DND-41 (cell line): ENCODE measurements at regions not wholly inside any gene's neighbourhood (a gene's known extent, or its start where the extent isn't known, plus 50 kb on each side); places are given as distances from the start of the nearest gene placed in this dataset.

ENCODE experiments used
- ATAC-seq: fragments of 200-7000 bp; cut with Tn5 transposase; 3 replicates; pipeline ENCODE4 v1.9.1; 2021; ENCODE audit warnings: low read depth; ENCODE audit not compliant: insufficient read depth
- DNase-seq: peaks from one replicate; pipeline ENCODE4 v3.0.0-alpha.2; 2020
- H2AFZ ChIP-seq: 2 replicates; pipeline ENCODE4 v1.6.0; 2012; ENCODE audit warnings: low read depth, low read length
- H3K27ac ChIP-seq: 2 replicates; pipeline ENCODE4 v1.5.1; 2012; ENCODE audit warnings: low read length, inconsistent platforms
- H3K27me3 ChIP-seq: fragments of 200-600 bp; sonication (generic); 2 replicates; pipeline ENCODE4 v1.6.0; 2012; ENCODE audit warnings: low read length, mild to moderate bottlenecking, inconsistent platforms; ENCODE audit not compliant: insufficient read depth, poor library complexity
- H3K36me3 ChIP-seq: 2 replicates; pipeline ENCODE4 v1.5.1; 2012; ENCODE audit warnings: low read length, inconsistent platforms; ENCODE audit not compliant: insufficient read depth
- H3K4me1 ChIP-seq: 2 replicates; pipeline ENCODE4 v1.5.1; 2012; ENCODE audit warnings: mild to moderate bottlenecking, low read length; ENCODE audit not compliant: insufficient read depth
- H3K4me2 ChIP-seq: 2 replicates; pipeline ENCODE4 v1.6.0; 2012; ENCODE audit warnings: mild to moderate bottlenecking, moderate library complexity, low read length, inconsistent platforms; ENCODE audit not compliant: insufficient read depth
- H3K4me3 ChIP-seq, 2 experiments: fragments of 200-600 bp in 1 of 2; shearing (Covaris generic) in 1 of 2; 2 replicates each; pipeline ENCODE4 v1.5.1; 2012 to 2016; ENCODE audit warnings: inconsistent platforms in 2 of 2, low read length in 2 of 2, mild to moderate bottlenecking in 2 of 2, low read depth in 1 of 2, moderate library complexity in 1 of 2
- H3K79me2 ChIP-seq: 2 replicates; pipeline ENCODE4 v1.6.0; 2012; ENCODE audit warnings: low read length, inconsistent platforms; ENCODE audit not compliant: insufficient read depth
- H3K9ac ChIP-seq: 2 replicates; pipeline ENCODE4 v1.6.0; 2012; ENCODE audit warnings: low read depth, mild to moderate bottlenecking, inconsistent platforms, low read length, moderate library complexity
- H3K9me3 ChIP-seq: 2 replicates; pipeline ENCODE4 v1.5.1; 2012; ENCODE audit warnings: low read length, moderate library complexity, mild to moderate bottlenecking, inconsistent platforms; ENCODE audit not compliant: insufficient read depth, severe bottlenecking
- H4K20me1 ChIP-seq: 2 replicates; pipeline ENCODE4 v1.6.0; 2012; ENCODE audit warnings: low read length; ENCODE audit not compliant: insufficient read depth
- EZH2 ChIP-seq: IDR thresholded peaks from 3 replicates; pipeline ENCODE4 v1.6.1; 2012; ENCODE audit warnings: borderline replicate concordance, low read depth, mild to moderate bottlenecking, moderate library complexity, low read length, inconsistent platforms; ENCODE audit not compliant: severe bottlenecking
- TF ChIP-seq, protein P1 (sequence below): IDR thresholded peaks from 2 replicates; pipeline ENCODE4 v1.5.1; 2012; ENCODE audit warnings: borderline replicate concordance, low read length, moderate library complexity, mild to moderate bottlenecking; ENCODE audit not compliant: poor library complexity, severe bottlenecking; ENCODE audit errors: extremely low read depth

- H3K4me3 ChIP-seq, result no peak overlapping the region
- no peak for DNase-seq
- no peaks in the 10 kb centered on the region for H4K20me1 ChIP-seq
- TF ChIP-seq, protein P1, sequence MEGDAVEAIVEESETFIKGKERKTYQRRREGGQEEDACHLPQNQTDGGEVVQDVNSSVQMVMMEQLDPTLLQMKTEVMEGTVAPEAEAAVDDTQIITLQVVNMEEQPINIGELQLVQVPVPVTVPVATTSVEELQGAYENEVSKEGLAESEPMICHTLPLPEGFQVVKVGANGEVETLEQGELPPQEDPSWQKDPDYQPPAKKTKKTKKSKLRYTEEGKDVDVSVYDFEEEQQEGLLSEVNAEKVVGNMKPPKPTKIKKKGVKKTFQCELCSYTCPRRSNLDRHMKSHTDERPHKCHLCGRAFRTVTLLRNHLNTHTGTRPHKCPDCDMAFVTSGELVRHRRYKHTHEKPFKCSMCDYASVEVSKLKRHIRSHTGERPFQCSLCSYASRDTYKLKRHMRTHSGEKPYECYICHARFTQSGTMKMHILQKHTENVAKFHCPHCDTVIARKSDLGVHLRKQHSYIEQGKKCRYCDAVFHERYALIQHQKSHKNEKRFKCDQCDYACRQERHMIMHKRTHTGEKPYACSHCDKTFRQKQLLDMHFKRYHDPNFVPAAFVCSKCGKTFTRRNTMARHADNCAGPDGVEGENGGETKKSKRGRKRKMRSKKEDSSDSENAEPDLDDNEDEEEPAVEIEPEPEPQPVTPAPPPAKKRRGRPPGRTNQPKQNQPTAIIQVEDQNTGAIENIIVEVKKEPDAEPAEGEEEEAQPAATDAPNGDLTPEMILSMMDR, result no peak
- no peak for TF ChIP-seq EZH2
- H3K9me3 ChIP-seq, result no peaks in the 10 kb centered on the region
- H3K4me2 ChIP-seq, result no peak overlapping the region
- H3K79me2 ChIP-seq, result no peaks in the 10 kb centered on the region
- no peak overlapping the region for H2AFZ ChIP-seq
- H3K36me3 ChIP-seq, result no peaks in the 10 kb centered on the region
- no peak overlapping the region for H3K9ac ChIP-seq
- no peak overlapping the region for H3K27ac ChIP-seq
- no peak for ATAC-seq
- H3K27me3 ChIP-seq, result no peaks in the 10 kb centered on the region
- H3K4me1 ChIP-seq, result peaks cover 6% of the 10 kb centered on the region
Observed at GRCh38 chr2:189952536-189953109, 109.9 kb downstream of the MSTN start.

DNA sequence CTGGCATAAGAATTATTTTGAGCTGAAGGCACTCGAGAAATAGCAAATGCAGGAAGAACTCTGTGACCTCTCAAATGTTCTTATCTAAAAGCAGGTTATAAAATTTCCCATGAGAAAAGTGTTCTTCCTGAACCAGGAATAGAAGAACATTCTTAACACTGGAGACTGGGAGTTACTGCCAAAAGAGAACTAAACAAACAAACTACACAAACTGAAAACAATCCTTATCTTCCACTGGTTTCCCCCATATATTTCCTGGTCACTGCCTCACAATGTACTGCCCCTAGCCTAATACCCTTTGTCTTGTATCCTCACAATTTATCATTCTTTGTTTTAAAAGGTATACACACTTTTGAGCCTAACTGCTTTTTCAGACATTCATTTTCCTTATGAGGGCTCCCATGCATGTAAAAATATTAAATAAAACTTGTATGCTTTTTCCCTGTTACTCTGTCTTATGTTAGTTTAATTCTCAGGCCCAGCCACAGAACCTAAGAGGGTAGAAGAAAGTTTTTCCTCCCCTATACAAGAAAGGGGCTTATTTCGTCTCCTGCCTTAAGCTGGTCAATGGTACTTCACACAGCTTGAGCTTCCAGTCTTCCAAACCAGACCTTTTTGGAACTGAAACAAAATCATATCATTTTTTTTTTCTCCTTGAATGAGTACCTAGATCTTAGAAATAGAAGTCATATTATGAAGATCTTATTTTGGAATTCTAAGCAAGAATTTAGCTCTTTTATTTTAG is 110.6 kb downstream of the MSTN start:
- TF ChIP-seq, protein P1, result no peak
- no peak for TF ChIP-seq EZH2
- no peak for DNase-seq
- no peak overlapping the region for H2AFZ ChIP-seq
- no peak overlapping the region for H3K4me3 ChIP-seq
- H3K4me1 ChIP-seq, result peaks cover 6% of the 10 kb centered on the region
- no peak overlapping the region for H3K27ac ChIP-seq
- no peak overlapping the region for H3K9ac ChIP-seq
- no peaks in the 10 kb centered on the region for H3K79me2 ChIP-seq
- no peaks in the 10 kb centered on the region for H3K9me3 ChIP-seq
- H3K27me3 ChIP-seq, result no peaks in the 10 kb centered on the region
- no peaks in the 10 kb centered on the region for H4K20me1 ChIP-seq
- no peaks in the 10 kb centered on the region for H3K36me3 ChIP-seq
- ATAC-seq, result no peak
- no peak overlapping the region for H3K4me2 ChIP-seq

DNA sequence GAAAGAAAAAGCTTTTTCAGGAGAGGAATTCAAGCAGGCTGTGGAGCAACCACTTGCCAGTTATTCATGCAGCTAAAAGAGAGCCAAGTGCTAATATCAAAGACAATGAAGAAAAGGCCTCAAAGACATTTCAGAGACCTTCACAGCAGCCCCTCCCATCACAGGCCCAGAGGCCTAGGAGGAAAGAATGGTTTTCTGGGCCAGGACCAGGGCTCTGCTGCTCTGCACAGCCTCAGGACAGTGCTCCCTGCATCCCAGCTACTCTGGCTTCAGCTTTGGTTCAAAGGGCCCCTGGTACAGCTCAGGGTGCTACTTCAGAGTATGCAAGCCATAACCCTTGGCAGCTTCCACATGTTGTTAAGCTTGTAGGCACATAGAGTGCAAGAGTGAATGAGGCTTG is 119.5 kb downstream of the MSTN start:
- ATAC-seq (no peak), DNase-seq (no peak)
- H3K9me3 ChIP-seq, result peaks cover 10% of the 10 kb centered on the region
- no peak overlapping the region for H3K9ac ChIP-seq
- H3K4me1 ChIP-seq, result no peaks in the 10 kb centered on the region
- TF ChIP-seq, protein P1, result no peak
- no peak for TF ChIP-seq EZH2
- H2AFZ ChIP-seq, result no peak overlapping the region
- H3K27ac ChIP-seq, result no peak overlapping the region
- H3K4me2 ChIP-seq, result no peak overlapping the region
- H4K20me1 ChIP-seq, result no peaks in the 10 kb centered on the region
- H3K79me2 ChIP-seq, result no peaks in the 10 kb centered on the region
- H3K36me3 ChIP-seq, result no peaks in the 10 kb centered on the region
- H3K27me3 ChIP-seq, result no peaks in the 10 kb centered on the region
- no peak overlapping the region for H3K4me3 ChIP-seq
